ENCODE measurements at regions not wholly inside any gene's neighbourhood (a gene's known extent, or its start where the extent isn't known, plus 50 kb on each side); places are given as distances from the start of the nearest gene placed in this dataset.

- intact Hi-C loops (cut with DNase I): loop anchor here in 3 of 10 donors (5.0 to 10.0 kb wide), 4 partner anchors 212 to 821 kb away; partner anchors contain the start of gene JARID2 (in 1 of the 3)
- no peaks in the 10 kb centered on the region for H3K9me3 ChIP-seq
- H3K27ac ChIP-seq: peak overlapping the region in 5 of 10 donors; percentile 21 to 75 (median 38)
- no peaks in the 10 kb centered on the region for H3K36me3 ChIP-seq
- WGBS, 2 donors: 81 to 82% methylated on average over 6 of the region's 6 CpGs
- H3K4me1 ChIP-seq: peaks cover 0 to 26% (median 8%) of the 10 kb centered on the region in 9 donors
- DNase-seq (no peak), ATAC-seq (no peak)
- H3K4me3 ChIP-seq: no peak overlapping the region
- no peak for TF ChIP-seq CTCF (IDR thresholded peaks at IDR 0.05)
- H3K27me3 ChIP-seq: no peaks in the 10 kb centered on the region
These were observed 306.4 kb downstream of the CD83 start for GRCh38 chr6:14423955-14424354.

GRCh38 chr6:14425805-14426204 lies 308.2 kb downstream of the CD83 start:
- no peaks in the 10 kb centered on the region for H3K27me3 ChIP-seq
- no peaks in the 10 kb centered on the region for H3K9me3 ChIP-seq
- H3K4me1 ChIP-seq: peaks cover 0 to 31% (median 8%) of the 10 kb centered on the region in 9 donors
- TF ChIP-seq CTCF (IDR thresholded peaks at IDR 0.05): no peak
- H3K36me3 ChIP-seq: no peaks in the 10 kb centered on the region
- 90% methylated on average over 6 of the region's 6 CpGs for WGBS, 2 donors
- DNase-seq: no peak
- intact Hi-C loops (cut with DNase I): loop anchor here in 3 of 10 donors (5.0 to 10.0 kb wide), 4 partner anchors 211 to 819 kb away; partner anchors contain the start of gene JARID2 (in 1 of the 3)
- no peak for ATAC-seq
- no peak overlapping the region for H3K27ac ChIP-seq
- H3K4me3 ChIP-seq: no peak overlapping the region

GRCh38 chr6:14426281-14426680 lies 308.7 kb downstream of the CD83 start:
- WGBS, 2 donors: 95% methylated on average over 2 of the region's 2 CpGs
- no peak overlapping the region for H3K4me3 ChIP-seq
- no peaks in the 10 kb centered on the region for H3K36me3 ChIP-seq
- no peak for TF ChIP-seq CTCF (IDR thresholded peaks at IDR 0.05)
- no peak overlapping the region for H3K27ac ChIP-seq
- no peak for DNase-seq
- no peaks in the 10 kb centered on the region for H3K27me3 ChIP-seq
- peaks cover 0 to 36% (median 8%) of the 10 kb centered on the region in 9 donors for H3K4me1 ChIP-seq
- intact Hi-C loops (cut with DNase I): loop anchor here in 3 of 10 donors (5.0 to 10.0 kb wide), 4 partner anchors 211 to 819 kb away; partner anchors contain the start of gene JARID2 (in 1 of the 3)
- no peaks in the 10 kb centered on the region for H3K9me3 ChIP-seq
- ATAC-seq: no peak

GRCh38 chr6:14428269-14428668 lies 310.7 kb downstream of the CD83 start:
- intact Hi-C loops (cut with DNase I): loop anchor here in 3 of 10 donors (5.0 to 10.0 kb wide), 4 partner anchors 209 to 817 kb away; partner anchors contain the start of gene JARID2 (in 1 of the 3)
- no peaks in the 10 kb centered on the region for H3K27me3 ChIP-seq
- H3K36me3 ChIP-seq: no peaks in the 10 kb centered on the region
- no peaks in the 10 kb centered on the region for H3K9me3 ChIP-seq
- no peak for ATAC-seq
- TF ChIP-seq CTCF (IDR thresholded peaks at IDR 0.05): no peak
- H3K27ac ChIP-seq: no peak overlapping the region
- peaks cover 0 to 33% (median 8%) of the 10 kb centered on the region in 9 donors for H3K4me1 ChIP-seq
- no peak overlapping the region for H3K4me3 ChIP-seq
- no peak for DNase-seq
- WGBS, 2 donors: 85 to 90% methylated on average over 3 of the region's 3 CpGs
